OCI-LY3 (cell line): ENCODE measurements at regions not wholly inside any gene's neighbourhood (a gene's known extent, or its start where the extent isn't known, plus 50 kb on each side); places are given as distances from the start of the nearest gene placed in this dataset.

Experiments used
- CTCF ChIP-seq: fragments of 200-600, 300-600 bp; sonication (generic); IDR thresholded peaks from 2 replicates; pipeline ENCODE4 v1.5.1; 2014; ENCODE audit warnings: antibody characterized with exemption, low read length, low read depth
- EZH2phosphoT487 ChIP-seq: fragments of 200-600 bp; shearing (Covaris generic); IDR thresholded peaks from 2 replicates; pipeline ENCODE4 v1.6.1; 2018; ENCODE audit warnings: antibody characterized with exemption, mixed run types, low read depth

GRCh38 chr13:40460116-40460515 lies 206.3 kb downstream of the FOXO1 start:
- TF ChIP-seq CTCF (no peak), EZH2phosphoT487 (no peak)
